ENCODE measurements at regions not wholly inside any gene's neighbourhood (a gene's known extent, or its start where the extent isn't known, plus 50 kb on each side); places are given as distances from the start of the nearest gene placed in this dataset.
"Not testable (repeated sequence)": the region's sequence is repeated elsewhere in the genome, so short reads cannot be mapped to it uniquely, and the experiment has no call there.

- no peak overlapping the region for H3K27ac ChIP-seq
- TF ChIP-seq, protein P1, sequence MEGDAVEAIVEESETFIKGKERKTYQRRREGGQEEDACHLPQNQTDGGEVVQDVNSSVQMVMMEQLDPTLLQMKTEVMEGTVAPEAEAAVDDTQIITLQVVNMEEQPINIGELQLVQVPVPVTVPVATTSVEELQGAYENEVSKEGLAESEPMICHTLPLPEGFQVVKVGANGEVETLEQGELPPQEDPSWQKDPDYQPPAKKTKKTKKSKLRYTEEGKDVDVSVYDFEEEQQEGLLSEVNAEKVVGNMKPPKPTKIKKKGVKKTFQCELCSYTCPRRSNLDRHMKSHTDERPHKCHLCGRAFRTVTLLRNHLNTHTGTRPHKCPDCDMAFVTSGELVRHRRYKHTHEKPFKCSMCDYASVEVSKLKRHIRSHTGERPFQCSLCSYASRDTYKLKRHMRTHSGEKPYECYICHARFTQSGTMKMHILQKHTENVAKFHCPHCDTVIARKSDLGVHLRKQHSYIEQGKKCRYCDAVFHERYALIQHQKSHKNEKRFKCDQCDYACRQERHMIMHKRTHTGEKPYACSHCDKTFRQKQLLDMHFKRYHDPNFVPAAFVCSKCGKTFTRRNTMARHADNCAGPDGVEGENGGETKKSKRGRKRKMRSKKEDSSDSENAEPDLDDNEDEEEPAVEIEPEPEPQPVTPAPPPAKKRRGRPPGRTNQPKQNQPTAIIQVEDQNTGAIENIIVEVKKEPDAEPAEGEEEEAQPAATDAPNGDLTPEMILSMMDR (conservative IDR thresholded peaks at IDR 0.05) = no peak
- no peak for TF ChIP-seq ZFX (IDR thresholded peaks at IDR 0.05)
Observed at GRCh38 chr3:147090461-147090860, 315.9 kb downstream of the ZIC4 start.

GRCh38 chr3:147089286-147089685 is 317.1 kb downstream of the ZIC4 start:
- TF ChIP-seq, protein P1 (conservative IDR thresholded peaks at IDR 0.05) = no peak
- no peak for TF ChIP-seq ZFX (IDR thresholded peaks at IDR 0.05)
- H3K27ac ChIP-seq = no peak overlapping the region

- not testable (repeated sequence) for H3K27ac ChIP-seq
Observed at GRCh38 chr3:147059500-147059899, 346.8 kb downstream of the ZIC4 start.

- TF ChIP-seq ZFX (IDR thresholded peaks at IDR 0.05) = no peak
- TF ChIP-seq, protein P1 (conservative IDR thresholded peaks at IDR 0.05) = no peak
- H3K27ac ChIP-seq = no peak overlapping the region
Observed at GRCh38 chr3:147049821-147050220, 356.5 kb downstream of the ZIC4 start.

DNA sequence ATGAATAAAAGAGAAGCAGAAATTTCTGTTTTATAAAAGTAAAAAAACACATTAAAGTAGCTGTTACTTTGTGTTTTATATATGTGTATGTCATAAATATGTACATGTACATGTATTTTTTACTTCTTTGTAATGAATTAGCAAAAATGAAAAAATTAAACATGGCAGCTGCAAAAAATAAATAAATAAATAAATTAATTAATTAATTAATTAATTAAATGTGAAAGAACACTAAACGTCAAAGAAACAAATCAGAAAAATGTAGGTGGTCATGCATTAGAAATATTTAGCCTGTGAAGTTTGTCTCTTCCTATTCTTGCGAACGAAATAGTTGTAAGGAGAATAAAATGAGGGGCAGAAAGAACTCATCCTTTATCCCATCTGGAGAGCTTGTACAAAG is 357.0 kb downstream of the ZIC4 start:
- TF ChIP-seq, protein P1 (conservative IDR thresholded peaks at IDR 0.05) = no peak
- TF ChIP-seq ZFX (IDR thresholded peaks at IDR 0.05) = no peak
- no peak overlapping the region for H3K27ac ChIP-seq

GRCh38 chr3:147046916-147047315 is 359.4 kb downstream of the ZIC4 start:
- TF ChIP-seq ZFX (IDR thresholded peaks at IDR 0.05) = no peak
- TF ChIP-seq, protein P1 (conservative IDR thresholded peaks at IDR 0.05) = no peak
- no peak overlapping the region for H3K27ac ChIP-seq

DNA sequence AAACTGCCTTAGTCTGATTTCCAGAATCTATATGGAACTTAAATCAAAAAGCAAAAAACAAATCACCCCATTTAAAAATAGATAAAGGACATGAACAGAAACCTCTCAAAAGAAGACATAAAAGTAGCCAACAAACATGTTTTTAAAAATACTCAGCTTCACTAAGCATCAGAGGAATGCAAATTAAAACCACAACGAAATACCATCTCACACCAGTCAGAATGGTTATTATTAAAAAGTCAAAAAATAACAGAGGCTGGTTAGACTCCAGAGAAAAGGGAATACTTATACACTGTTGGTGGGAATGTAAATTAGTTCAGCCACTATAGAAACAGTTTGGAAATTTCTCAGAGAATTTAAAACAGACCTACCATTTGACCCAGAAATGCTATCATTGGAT is 367.9 kb downstream of the ZIC4 start:
- H3K27ac ChIP-seq = no peak overlapping the region
- no peak for TF ChIP-seq ZFX (IDR thresholded peaks at IDR 0.05)
- TF ChIP-seq, protein P1 (conservative IDR thresholded peaks at IDR 0.05) = no peak

- TF ChIP-seq, protein P1 (conservative IDR thresholded peaks at IDR 0.05) = no peak
- no peak for TF ChIP-seq ZFX (IDR thresholded peaks at IDR 0.05)
Observed at GRCh38 chr3:147034359-147034758, 372.0 kb downstream of the ZIC4 start.

More at GRCh38 chr3:147034359-147034758, 372.0 kb downstream of the ZIC4 start:
- no peak overlapping the region for H3K27ac ChIP-seq
